NCI-H748 (cell line): ENCODE measurements at regions not wholly inside any gene's neighbourhood (a gene's known extent, or its start where the extent isn't known, plus 50 kb on each side); places are given as distances from the start of the nearest gene placed in this dataset.
"Not testable (repeated sequence)": the region's sequence is repeated elsewhere in the genome, so short reads cannot be mapped to it uniquely, and the experiment has no call there.

Source experiments
- DNase-seq: peaks from one replicate; lab custom pipeline; 2025; ENCODE audit not compliant: unreplicated experiment; lab: John Stamatoyannopoulos, UW

GRCh38 chr4:177494791-177495190 lies 52.6 kb upstream of the AGA start:
- DNase-seq, result no peak

- not testable (repeated sequence) for DNase-seq
These were observed 53.4 kb upstream of the AGA start for GRCh38 chr4:177495626-177496025.

GRCh38 chr4:177499537-177499936 lies 57.3 kb upstream of the AGA start:
- no peak for DNase-seq

- no peak for DNase-seq
These were observed 63.0 kb upstream of the AGA start for GRCh38 chr4:177505171-177505615.

- no peak for DNase-seq
These were observed 66.4 kb upstream of the AGA start for GRCh38 chr4:177508662-177509061.

- no peak for DNase-seq
These were observed 67.0 kb upstream of the AGA start for GRCh38 chr4:177509226-177509745.

GRCh38 chr4:177511611-177512010 lies 69.4 kb upstream of the AGA start:
- peak; percentile 70 for DNase-seq

GRCh38 chr4:177512646-177513045 lies 70.4 kb upstream of the AGA start:
- no peak for DNase-seq

GRCh38 chr4:177517862-177518261 lies 75.6 kb upstream of the AGA start:
- DNase-seq, result no peak

- DNase-seq, result no peak
These were observed 77.4 kb upstream of the AGA start for GRCh38 chr4:177519481-177520260.

- DNase-seq, result no peak
These were observed 86.4 kb upstream of the AGA start for GRCh38 chr4:177528620-177529019.

- no peak for DNase-seq
These were observed 88.3 kb upstream of the AGA start for GRCh38 chr4:177530561-177530960.

- no peak for DNase-seq
These were observed 90.1 kb upstream of the AGA start for GRCh38 chr4:177532358-177532757.

GRCh38 chr4:177534841-177535240 lies 92.6 kb upstream of the AGA start:
- not testable (repeated sequence) for DNase-seq

GRCh38 chr4:177546745-177547144 lies 104.5 kb upstream of the AGA start:
- DNase-seq, result no peak

GRCh38 chr4:177547985-177548384 lies 105.7 kb upstream of the AGA start:
- no peak for DNase-seq

GRCh38 chr4:177555007-177555574 lies 112.9 kb upstream of the AGA start:
- peak; percentile 32 for DNase-seq

- no peak for DNase-seq
These were observed 115.2 kb upstream of the AGA start for GRCh38 chr4:177557416-177557815.

GRCh38 chr4:177558995-177559394 lies 116.8 kb upstream of the AGA start:
- DNase-seq, result peak; percentile 29

- DNase-seq, result no peak
These were observed 119.9 kb upstream of the AGA start for GRCh38 chr4:177562163-177562562.

GRCh38 chr4:177562859-177563258 lies 120.6 kb upstream of the AGA start:
- DNase-seq, result no peak

- DNase-seq, result no peak
These were observed 124.5 kb upstream of the AGA start for GRCh38 chr4:177566691-177567090.
